ENCODE measurements at regions not wholly inside any gene's neighbourhood (a gene's known extent, or its start where the extent isn't known, plus 50 kb on each side); places are given as distances from the start of the nearest gene placed in this dataset.

DNA sequence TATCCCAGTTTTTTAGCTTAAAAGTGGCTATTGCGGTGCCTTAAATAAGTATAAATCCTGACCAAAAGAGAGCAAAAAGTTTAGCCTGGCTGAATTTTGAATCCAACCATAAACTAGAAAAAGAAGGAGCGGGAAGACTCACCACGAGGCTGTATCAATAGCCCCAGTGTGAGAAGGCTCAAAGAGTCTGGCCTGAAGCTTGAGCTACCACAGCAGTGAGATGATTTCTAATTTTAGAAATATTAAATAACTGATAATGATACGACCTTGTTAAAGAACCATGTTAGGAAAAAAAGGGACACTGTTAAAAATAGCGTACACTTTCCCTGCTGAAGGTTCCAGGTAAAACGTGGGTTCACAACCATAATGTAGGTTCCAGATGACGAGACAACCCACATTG, 134.1 kb upstream of the ZNF462 start:
- TF ChIP-seq, protein P1, sequence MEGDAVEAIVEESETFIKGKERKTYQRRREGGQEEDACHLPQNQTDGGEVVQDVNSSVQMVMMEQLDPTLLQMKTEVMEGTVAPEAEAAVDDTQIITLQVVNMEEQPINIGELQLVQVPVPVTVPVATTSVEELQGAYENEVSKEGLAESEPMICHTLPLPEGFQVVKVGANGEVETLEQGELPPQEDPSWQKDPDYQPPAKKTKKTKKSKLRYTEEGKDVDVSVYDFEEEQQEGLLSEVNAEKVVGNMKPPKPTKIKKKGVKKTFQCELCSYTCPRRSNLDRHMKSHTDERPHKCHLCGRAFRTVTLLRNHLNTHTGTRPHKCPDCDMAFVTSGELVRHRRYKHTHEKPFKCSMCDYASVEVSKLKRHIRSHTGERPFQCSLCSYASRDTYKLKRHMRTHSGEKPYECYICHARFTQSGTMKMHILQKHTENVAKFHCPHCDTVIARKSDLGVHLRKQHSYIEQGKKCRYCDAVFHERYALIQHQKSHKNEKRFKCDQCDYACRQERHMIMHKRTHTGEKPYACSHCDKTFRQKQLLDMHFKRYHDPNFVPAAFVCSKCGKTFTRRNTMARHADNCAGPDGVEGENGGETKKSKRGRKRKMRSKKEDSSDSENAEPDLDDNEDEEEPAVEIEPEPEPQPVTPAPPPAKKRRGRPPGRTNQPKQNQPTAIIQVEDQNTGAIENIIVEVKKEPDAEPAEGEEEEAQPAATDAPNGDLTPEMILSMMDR (IDR thresholded peaks at IDR 0.05; ENCODE audit: low read length, missing control alignments), result no peak
- H3K4me3 ChIP-seq (replicated peaks; ENCODE audit: low read depth, low read length), result no peak overlapping the region

DNA sequence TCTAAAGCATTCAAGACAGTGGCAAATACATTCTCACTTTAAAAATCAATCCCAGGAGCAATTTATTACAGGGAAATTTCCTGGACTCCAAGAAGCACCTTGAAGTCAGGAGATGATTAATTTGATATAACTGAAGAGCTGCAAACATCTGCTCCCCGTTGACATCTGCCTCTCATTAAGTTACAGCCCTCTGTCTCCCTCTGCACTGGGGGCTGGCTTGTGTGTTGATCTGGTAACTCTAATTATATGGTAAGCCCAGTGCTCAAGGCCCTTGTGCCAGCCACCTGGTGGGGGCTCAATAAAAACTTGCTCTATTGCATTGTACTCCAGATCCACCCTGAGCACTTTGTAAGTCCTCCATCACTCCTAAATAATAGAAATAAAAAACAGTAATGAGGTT, 131.1 kb upstream of the ZNF462 start:
- H3K4me3 ChIP-seq (replicated peaks; ENCODE audit: low read depth, low read length), result no peak overlapping the region
- TF ChIP-seq, protein P1 (IDR thresholded peaks at IDR 0.05; ENCODE audit: low read length, missing control alignments), result no peak
- DNase-seq (ENCODE audit: low read depth), result no peak

More for the DNA sequence above, 134.1 kb upstream of the ZNF462 start:
- DNase-seq (ENCODE audit: low read depth), result no peak

GRCh38 chr9:106733828-106734380, 129.1 kb upstream of the ZNF462 start:
- H3K4me3 ChIP-seq (replicated peaks; ENCODE audit: low read depth, low read length), result no peak overlapping the region
- DNase-seq (ENCODE audit: low read depth), result no peak
- TF ChIP-seq, protein P1 (IDR thresholded peaks at IDR 0.05; ENCODE audit: low read length, missing control alignments), result no peak

DNA sequence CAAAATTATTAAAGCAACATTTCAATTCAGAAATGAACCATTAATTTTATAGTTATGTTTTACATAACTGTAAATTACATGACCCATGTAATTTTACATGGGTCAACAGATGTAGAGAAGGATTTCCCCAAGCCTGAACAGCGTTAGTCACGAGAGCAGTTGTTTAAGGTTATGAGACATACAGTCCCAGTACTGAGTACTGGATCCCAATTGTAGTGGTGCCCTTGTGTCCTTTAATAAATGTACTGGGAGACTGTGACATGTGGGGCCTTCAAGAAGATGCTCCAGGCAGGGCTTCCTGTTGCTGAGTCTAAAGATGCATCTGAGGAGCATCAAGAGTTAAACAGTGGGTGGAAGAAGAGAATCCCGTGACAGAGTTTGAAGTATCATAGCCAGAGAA, 125.5 kb upstream of the ZNF462 start:
- TF ChIP-seq, protein P1 (IDR thresholded peaks at IDR 0.05; ENCODE audit: low read length, missing control alignments), result no peak
- no peak for DNase-seq (ENCODE audit: low read depth)
- no peak overlapping the region for H3K4me3 ChIP-seq (replicated peaks; ENCODE audit: low read depth, low read length)

GRCh38 chr9:106738109-106738508, 124.9 kb upstream of the ZNF462 start:
- DNase-seq (ENCODE audit: low read depth), result no peak
- no peak overlapping the region for H3K4me3 ChIP-seq (replicated peaks; ENCODE audit: low read depth, low read length)
- TF ChIP-seq, protein P1 (IDR thresholded peaks at IDR 0.05; ENCODE audit: low read length, missing control alignments), result no peak

DNA sequence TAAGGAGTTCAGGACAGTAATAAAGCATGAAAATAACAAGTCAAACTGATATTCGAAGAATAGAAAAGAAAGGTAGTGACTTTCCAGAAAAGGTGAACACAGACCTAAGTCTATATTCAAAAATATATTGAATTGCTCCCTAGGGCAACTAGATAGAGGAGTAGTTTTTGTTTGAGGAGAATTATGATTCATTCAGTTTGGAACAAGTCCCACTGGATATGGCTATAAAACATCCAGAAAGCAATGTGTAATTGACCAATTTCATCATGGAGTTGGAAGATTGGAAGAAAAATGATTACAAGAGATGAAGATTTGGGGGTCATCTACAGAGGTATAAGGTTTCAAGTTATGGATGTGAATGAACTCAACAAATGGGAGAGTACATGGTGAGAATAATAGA, 117.5 kb upstream of the ZNF462 start:
- peak; percentile 16 for DNase-seq (ENCODE audit: low read depth)
- TF ChIP-seq, protein P1 (IDR thresholded peaks at IDR 0.05; ENCODE audit: low read length, missing control alignments), result no peak
- no peak overlapping the region for H3K4me3 ChIP-seq (replicated peaks; ENCODE audit: low read depth, low read length)

- DNase-seq (ENCODE audit: low read depth), result no peak
- TF ChIP-seq, protein P1 (IDR thresholded peaks at IDR 0.05; ENCODE audit: low read length, missing control alignments), result no peak
- no peak overlapping the region for H3K4me3 ChIP-seq (replicated peaks; ENCODE audit: low read depth, low read length)
These were observed 117.1 kb upstream of the ZNF462 start for GRCh38 chr9:106745876-106746275.

All from fibroblast of pulmonary artery (primary cell).